Neural cell (in vitro differentiated cells): ENCODE measurements at regions not wholly inside any gene's neighbourhood (a gene's known extent, or its start where the extent isn't known, plus 50 kb on each side); places are given as distances from the start of the nearest gene placed in this dataset.

Experiments
- H2AFZ ChIP-seq: fragments of 200-600, 300-800 bp; sonication (generic), shearing (Covaris generic); 2 replicates; pipeline ENCODE4 v1.6.0; 2014; ENCODE audit warnings: low read depth, mild to moderate bottlenecking, antibody characterized with exemption, low read length, moderate library complexity
- H3F3A ChIP-seq: fragments of 200-600 bp; shearing (Covaris generic); 2 replicates; pipeline ENCODE4 v1.6.1; 2016; ENCODE audit warnings: mild to moderate bottlenecking, moderate library complexity, mixed read lengths, antibody characterized with exemption, low read length; ENCODE audit not compliant: insufficient read depth, poor library complexity, severe bottlenecking
- H3K27ac ChIP-seq: fragments of 200-600, 300-800 bp; sonication (generic), shearing (Covaris generic); 2 replicates; pipeline ENCODE4 v1.5.1; 2014; ENCODE audit warnings: mild to moderate bottlenecking, low read length, moderate library complexity
- H3K27me3 ChIP-seq: fragments of 300-800, 200-600 bp; sonication (generic), shearing (Covaris generic); 2 replicates; pipeline ENCODE4 v1.6.0; 2014; ENCODE audit warnings: mild to moderate bottlenecking, low read depth, low read length, moderate library complexity; ENCODE audit not compliant: insufficient read depth
- H3K36me3 ChIP-seq: fragments of 300-800, 200-600 bp; sonication (generic), shearing (Covaris generic); 2 replicates; pipeline ENCODE4 v1.5.1; 2014; ENCODE audit warnings: mild to moderate bottlenecking, antibody characterized with exemption, low read length, moderate library complexity; ENCODE audit not compliant: insufficient read depth
- H3K4me2 ChIP-seq: fragments of 300-800, 200-600 bp; sonication (generic), shearing (Covaris generic); 2 replicates; pipeline ENCODE4 v1.6.0; 2014; ENCODE audit warnings: mild to moderate bottlenecking, low read length
- H3K4me3 ChIP-seq: fragments of 300-800, 200-600 bp; sonication (generic), shearing (Covaris generic); 2 replicates; pipeline ENCODE4 v1.5.1; 2014; ENCODE audit warnings: mild to moderate bottlenecking, low read length, moderate library complexity
- H3K79me2 ChIP-seq: fragments of 200-600 bp; shearing (Covaris generic); replicated peaks from 2 replicates; pipeline ENCODE4 v1.6.0; 2014; ENCODE audit warnings: mild to moderate bottlenecking, low read length, moderate library complexity; ENCODE audit not compliant: insufficient read depth
- H3K9ac ChIP-seq: fragments of 300-800, 200-600 bp; sonication (generic), shearing (Covaris generic); 2 replicates; pipeline ENCODE4 v1.6.1; 2016; ENCODE audit warnings: mild to moderate bottlenecking, low read length, mixed read lengths
- H3K9me2 ChIP-seq: fragments of 200-600 bp; shearing (Covaris generic); 2 replicates; pipeline ENCODE4 v1.6.1; 2016; ENCODE audit warnings: mild to moderate bottlenecking, low read length, mixed read lengths; ENCODE audit not compliant: insufficient read depth
- H3K9me3 ChIP-seq: fragments of 200-600, 300-800 bp; sonication (generic), shearing (Covaris generic); 2 replicates; pipeline ENCODE4 v1.6.1; 2016; ENCODE audit warnings: mild to moderate bottlenecking, mixed run types, low read length, moderate library complexity, mixed read lengths
- H4K20me1 ChIP-seq: fragments of 200-600 bp; shearing (Covaris generic); 2 replicates; pipeline ENCODE4 v1.6.1; 2016; ENCODE audit warnings: mild to moderate bottlenecking, mixed run types; ENCODE audit not compliant: insufficient read depth
- CTCF ChIP-seq: fragments of 450-650 bp; IDR thresholded peaks from 2 replicates; pipeline ENCODE4 v1.5.1; 2014; ENCODE audit warnings: antibody characterized with exemption, mild to moderate bottlenecking, moderate library complexity; ENCODE audit not compliant: poor library complexity, severe bottlenecking
- EP300 ChIP-seq: fragments of 450-650 bp; conservative IDR thresholded peaks from 2 replicates; pipeline ENCODE4 v1.6.1; 2014; ENCODE audit warnings: antibody characterized with exemption, mild to moderate bottlenecking, moderate library complexity; ENCODE audit not compliant: poor library complexity, severe bottlenecking
- EZH2 ChIP-seq: fragments of 200-600, 300-800 bp; shearing (Covaris generic), sonication (generic); IDR thresholded peaks from 2 replicates; pipeline ENCODE4 v1.6.1; 2014; ENCODE audit warnings: antibody characterized with exemption, low read length, borderline replicate concordance, mild to moderate bottlenecking; ENCODE audit not compliant: insufficient read depth, poor library complexity, severe bottlenecking
- MXI1 ChIP-seq: fragments of 450-650 bp; conservative IDR thresholded peaks from 2 replicates; pipeline ENCODE4 v1.6.1; 2014; ENCODE audit warnings: antibody characterized with exemption, mild to moderate bottlenecking; ENCODE audit not compliant: poor library complexity, severe bottlenecking
- POLR2AphosphoS5 ChIP-seq: IDR thresholded peaks from 2 replicates; pipeline ENCODE4 v1.6.1; 2012
- RAD21 ChIP-seq: fragments of 450-650 bp; conservative IDR thresholded peaks from 2 replicates; pipeline ENCODE4 v1.6.1; 2014; ENCODE audit warnings: antibody characterized with exemption, mild to moderate bottlenecking, moderate library complexity
- REST ChIP-seq: IDR thresholded peaks from 2 replicates; pipeline ENCODE4 v1.6.1; 2012; ENCODE audit warnings: borderline replicate concordance
- SMC3 ChIP-seq: fragments of 450-650 bp; conservative IDR thresholded peaks from 2 replicates; pipeline ENCODE4 v1.6.1; 2014; ENCODE audit warnings: antibody characterized with exemption, mild to moderate bottlenecking, moderate library complexity; ENCODE audit not compliant: poor library complexity
- TAF1 ChIP-seq: IDR thresholded peaks from 2 replicates; pipeline ENCODE4 v1.6.1; 2012; ENCODE audit warnings: low read depth

GRCh38 chr2:198219292-198219691, 414.9 kb downstream of the PLCL1 start:
- no peaks in the 10 kb centered on the region for H3F3A ChIP-seq
- no peaks in the 10 kb centered on the region for H3K9me2 ChIP-seq
- no peaks in the 10 kb centered on the region for H3K36me3 ChIP-seq
- TF ChIP-seq REST (no peak), POLR2AphosphoS5 (no peak), EP300 (no peak), TAF1 (no peak), CTCF (no peak), SMC3 (no peak), EZH2 (no peak), MXI1 (no peak), RAD21 (no peak)
- no peak overlapping the region for H3K4me2 ChIP-seq
- H2AFZ ChIP-seq = no peak overlapping the region
- H3K9ac ChIP-seq = no peak overlapping the region
- no peak overlapping the region for H3K27ac ChIP-seq
- H3K4me3 ChIP-seq = no peak overlapping the region
- no peaks in the 10 kb centered on the region for H3K27me3 ChIP-seq
- no peaks in the 10 kb centered on the region for H3K79me2 ChIP-seq
- H4K20me1 ChIP-seq = no peaks in the 10 kb centered on the region
- H3K9me3 ChIP-seq = no peaks in the 10 kb centered on the region

GRCh38 chr2:198214114-198214596, 409.8 kb downstream of the PLCL1 start:
- Histone ChIP-seq H4K20me1 (no peaks in the 10 kb centered on the region), H3K36me3 (no peaks in the 10 kb centered on the region), H3K9ac (no peak overlapping the region), H3K9me3 (no peaks in the 10 kb centered on the region), H3F3A (no peaks in the 10 kb centered on the region), H3K27me3 (no peaks in the 10 kb centered on the region), H2AFZ (no peak overlapping the region), H3K9me2 (no peaks in the 10 kb centered on the region), H3K4me2 (no peak overlapping the region), H3K4me3 (no peak overlapping the region), H3K79me2 (no peaks in the 10 kb centered on the region), H3K27ac (no peak overlapping the region)
- TF ChIP-seq EZH2 (no peak), CTCF (no peak), POLR2AphosphoS5 (no peak), RAD21 (no peak), EP300 (no peak), MXI1 (no peak), SMC3 (no peak), REST (no peak), TAF1 (no peak)
